ENCODE measurements at regions not wholly inside any gene's neighbourhood (a gene's known extent, or its start where the extent isn't known, plus 50 kb on each side); places are given as distances from the start of the nearest gene placed in this dataset.
"Not testable (repeated sequence)": the region's sequence is repeated elsewhere in the genome, so short reads cannot be mapped to it uniquely, and the experiment has no call there.

- H3K9me3 ChIP-seq (ENCODE audit: insufficient read depth, low read depth): no peaks in the 10 kb centered on the region
- BruUV-seq (replicated peaks): no TSS peak
Observed at GRCh38 chr10:120221873-120222485, 235.0 kb upstream of the PLPP4 start.

GRCh38 chr10:120229641-120230040 lies 227.4 kb upstream of the PLPP4 start:
- no peaks in the 10 kb centered on the region for H3K9me2 ChIP-seq (ENCODE audit: insufficient read depth)
- CTCF ChIA-PET: no interaction called here
- H4K20me1 ChIP-seq (ENCODE audit: insufficient read depth): no peaks in the 10 kb centered on the region
- no peak overlapping the region for H3K4me2 ChIP-seq
- H3K79me2 ChIP-seq (ENCODE audit: low read depth): no peaks in the 10 kb centered on the region
- H3K4me1 ChIP-seq (replicated peaks; ENCODE audit: insufficient read depth): no peaks in the 10 kb centered on the region
- H3K4me3 ChIP-seq: no peak overlapping the region
- POLR2A ChIA-PET (ENCODE audit: unreplicated experiment): no interaction called here
- DNase-seq: no peak
- intact Hi-C loops (cut with micrococcal nuclease; ENCODE audit: unreplicated experiment): loop anchor here (10.0 kb wide), 1 partner anchor 105 kb away; no protein-coding TSS in a partner anchor
- TF ChIP-seq EZH2 (IDR thresholded peaks at IDR 0.05; ENCODE audit: low read depth) (no peak), CTCF (conservative IDR thresholded peaks at IDR 0.05) (no peak)
- BruUV-seq (replicated peaks): no TSS peak
- no peaks in the 10 kb centered on the region for H3K36me3 ChIP-seq (ENCODE audit: low read depth)
- H3K27me3 ChIP-seq (ENCODE audit: insufficient read depth, low read depth): no peaks in the 10 kb centered on the region
- no peaks in the 10 kb centered on the region for H3K9me3 ChIP-seq (ENCODE audit: insufficient read depth, low read depth)
- no peak overlapping the region for H3K27ac ChIP-seq
- no peak overlapping the region for H2AFZ ChIP-seq
- no peaks in the 10 kb centered on the region for H3F3A ChIP-seq (ENCODE audit: insufficient read depth, low read depth)

More at GRCh38 chr10:120221873-120222485, 235.0 kb upstream of the PLPP4 start:
- no peaks in the 10 kb centered on the region for H3F3A ChIP-seq (ENCODE audit: insufficient read depth, low read depth)
- no peak overlapping the region for H2AFZ ChIP-seq
- H3K4me3 ChIP-seq: no peak overlapping the region
- ChIA-PET POLR2A (ENCODE audit: unreplicated experiment) (no interaction called here), CTCF (no interaction called here)
- H4K20me1 ChIP-seq (ENCODE audit: insufficient read depth): no peaks in the 10 kb centered on the region
- H3K27ac ChIP-seq: no peak overlapping the region
- intact Hi-C loops (cut with micrococcal nuclease; ENCODE audit: unreplicated experiment): loop anchor here (10.0 kb wide), 1 partner anchor 113 kb away; no protein-coding TSS in a partner anchor
- DNase-seq: peak; percentile 7 to 43
- H3K79me2 ChIP-seq (ENCODE audit: low read depth): no peaks in the 10 kb centered on the region
- peak; percentile 70 for TF ChIP-seq CTCF (conservative IDR thresholded peaks at IDR 0.05)
- no peak for TF ChIP-seq EZH2 (IDR thresholded peaks at IDR 0.05; ENCODE audit: low read depth)
- no peaks in the 10 kb centered on the region for H3K27me3 ChIP-seq (ENCODE audit: insufficient read depth, low read depth)
- H3K4me1 ChIP-seq (replicated peaks; ENCODE audit: insufficient read depth): no peaks in the 10 kb centered on the region
- no peaks in the 10 kb centered on the region for H3K36me3 ChIP-seq (ENCODE audit: low read depth)
- no peak overlapping the region for H3K4me2 ChIP-seq
- H3K9me2 ChIP-seq (ENCODE audit: insufficient read depth): no peaks in the 10 kb centered on the region

GRCh38 chr10:120239695-120240094 lies 217.3 kb upstream of the PLPP4 start:
- H4K20me1 ChIP-seq (ENCODE audit: insufficient read depth); H3K4me1 ChIP-seq (replicated peaks; ENCODE audit: insufficient read depth); H3K9me2 ChIP-seq (ENCODE audit: insufficient read depth); H3K27me3 ChIP-seq (ENCODE audit: insufficient read depth, low read depth); H3F3A ChIP-seq (ENCODE audit: insufficient read depth, low read depth); H3K4me2 ChIP-seq; POLR2A ChIA-PET (ENCODE audit: unreplicated experiment); H3K9me3 ChIP-seq (ENCODE audit: insufficient read depth, low read depth); H3K36me3 ChIP-seq (ENCODE audit: low read depth); intact Hi-C loops (cut with micrococcal nuclease; ENCODE audit: unreplicated experiment); BruUV-seq (replicated peaks); DNase-seq; H3K27ac ChIP-seq; H3K79me2 ChIP-seq (ENCODE audit: low read depth); H3K4me3 ChIP-seq; H2AFZ ChIP-seq; CTCF ChIA-PET: not testable (repeated sequence)
